ENCODE measurements at regions not wholly inside any gene's neighbourhood (a gene's known extent, or its start where the extent isn't known, plus 50 kb on each side); places are given as distances from the start of the nearest gene placed in this dataset. TPM values are rescaled to one million over a fixed set of nuclear protein-coding genes. Genes with fewer than 3 reads are reported as not detected.

GRCh38 chr3:98954791-98955604, 53.5 kb upstream of the DCBLD2 start:
- H3K4me3 ChIP-seq = no peak overlapping the region
- no peaks in the 10 kb centered on the region for H3K9me3 ChIP-seq
- TF ChIP-seq POLR2A (IDR thresholded peaks at IDR 0.05) = no peak
- intact Hi-C loops (cut with DNase I) = no loop called here
- H3K27me3 ChIP-seq = no peaks in the 10 kb centered on the region
- DNase-seq (ENCODE audit: extremely low spot score in 2 of 2) = no peak
- no peaks in the 10 kb centered on the region for H3K4me1 ChIP-seq
- no peak overlapping the region for H3K27ac ChIP-seq
- H3K36me3 ChIP-seq = no peaks in the 10 kb centered on the region

GRCh38 chr3:98954242-98954641, 52.7 kb upstream of the DCBLD2 start:
- H3K27ac ChIP-seq = no peak overlapping the region
- no peaks in the 10 kb centered on the region for H3K36me3 ChIP-seq
- intact Hi-C loops (cut with DNase I) = no loop called here
- no peak for DNase-seq (ENCODE audit: extremely low spot score in 2 of 2)
- H3K27me3 ChIP-seq = no peaks in the 10 kb centered on the region
- H3K4me3 ChIP-seq = no peak overlapping the region
- H3K9me3 ChIP-seq = no peaks in the 10 kb centered on the region
- H3K4me1 ChIP-seq = no peaks in the 10 kb centered on the region
- TF ChIP-seq POLR2A (IDR thresholded peaks at IDR 0.05) (no peak), POLR2AphosphoS5 (IDR thresholded peaks at IDR 0.05; ENCODE audit: insufficient read depth in 1 of 2, low read depth in 1 of 2) (no peak)
- TF ChIP-seq, protein P1, sequence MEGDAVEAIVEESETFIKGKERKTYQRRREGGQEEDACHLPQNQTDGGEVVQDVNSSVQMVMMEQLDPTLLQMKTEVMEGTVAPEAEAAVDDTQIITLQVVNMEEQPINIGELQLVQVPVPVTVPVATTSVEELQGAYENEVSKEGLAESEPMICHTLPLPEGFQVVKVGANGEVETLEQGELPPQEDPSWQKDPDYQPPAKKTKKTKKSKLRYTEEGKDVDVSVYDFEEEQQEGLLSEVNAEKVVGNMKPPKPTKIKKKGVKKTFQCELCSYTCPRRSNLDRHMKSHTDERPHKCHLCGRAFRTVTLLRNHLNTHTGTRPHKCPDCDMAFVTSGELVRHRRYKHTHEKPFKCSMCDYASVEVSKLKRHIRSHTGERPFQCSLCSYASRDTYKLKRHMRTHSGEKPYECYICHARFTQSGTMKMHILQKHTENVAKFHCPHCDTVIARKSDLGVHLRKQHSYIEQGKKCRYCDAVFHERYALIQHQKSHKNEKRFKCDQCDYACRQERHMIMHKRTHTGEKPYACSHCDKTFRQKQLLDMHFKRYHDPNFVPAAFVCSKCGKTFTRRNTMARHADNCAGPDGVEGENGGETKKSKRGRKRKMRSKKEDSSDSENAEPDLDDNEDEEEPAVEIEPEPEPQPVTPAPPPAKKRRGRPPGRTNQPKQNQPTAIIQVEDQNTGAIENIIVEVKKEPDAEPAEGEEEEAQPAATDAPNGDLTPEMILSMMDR (IDR thresholded peaks at IDR 0.05) = no peak

DNA sequence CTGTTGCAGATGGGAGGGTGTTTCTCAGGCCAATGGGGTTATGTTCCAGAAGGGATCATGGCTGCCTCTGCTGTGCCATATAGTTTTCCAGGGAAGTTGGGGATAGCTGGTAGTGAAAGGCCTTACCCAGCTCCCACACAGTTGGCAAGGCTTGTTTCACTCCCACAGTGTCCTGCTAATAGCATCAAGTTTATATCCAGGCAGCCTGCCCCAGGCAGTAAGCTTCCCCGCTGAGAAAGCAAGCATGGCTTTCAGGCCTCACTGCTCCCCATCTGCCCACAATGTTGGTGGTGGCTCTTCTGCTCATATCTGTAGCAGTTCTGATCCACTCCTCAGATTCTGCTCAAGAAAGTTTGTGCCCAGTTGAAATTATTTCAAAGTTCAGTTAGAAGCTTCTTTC, 50.9 kb upstream of the DCBLD2 start:
- H3K9me3 ChIP-seq = no peaks in the 10 kb centered on the region
- no peak for DNase-seq (ENCODE audit: extremely low spot score in 2 of 2)
- no peak overlapping the region for H3K27ac ChIP-seq
- H3K4me1 ChIP-seq = no peaks in the 10 kb centered on the region
- H3K27me3 ChIP-seq = no peaks in the 10 kb centered on the region
- no peak overlapping the region for H3K4me3 ChIP-seq
- no peak for TF ChIP-seq POLR2A (IDR thresholded peaks at IDR 0.05)
- no peak for TF ChIP-seq POLR2AphosphoS5 (IDR thresholded peaks at IDR 0.05; ENCODE audit: insufficient read depth in 1 of 2, low read depth in 1 of 2)
- intact Hi-C loops (cut with DNase I) = no loop called here
- no peaks in the 10 kb centered on the region for H3K36me3 ChIP-seq

Small RNA genes lying in the stretch of these regions (small RNA-seq; reads per million reads assigned to genes)
- not detected for gene AC107297.1
- not detected for gene RF00066
